Liver (tissue), 8 donors: ENCODE measurements at regions not wholly inside any gene's neighbourhood (a gene's known extent, or its start where the extent isn't known, plus 50 kb on each side); places are given as distances from the start of the nearest gene placed in this dataset.

Experiments
- DNase-seq: peaks from one replicate; pipeline ENCODE4 v3.0.0-alpha.2; 2017; ENCODE audit warnings: low spot score
- H3K27ac ChIP-seq, 2 donors: one replicate each; pipeline ENCODE4 v1.7.0; 2013; ENCODE audit warnings: inconsistent platforms in 2 of 2, low read length in 2 of 2, control low read depth in 1 of 2, low read depth in 1 of 2, mild to moderate bottlenecking in 1 of 2
- H3K27me3 ChIP-seq, 4 donors: one replicate each; pipeline versions ENCODE4 v1.6.1 to v1.7.0; 2013; ENCODE audit warnings: low read length in 3 of 4, inconsistent platforms in 1 of 4, mild to moderate bottlenecking in 1 of 4, moderate library complexity in 1 of 4; ENCODE audit not compliant: control insufficient read depth in 4 of 4, insufficient read depth in 4 of 4
- H3K36me3 ChIP-seq, 4 donors: one replicate each; pipeline versions ENCODE4 v1.6.1 to v1.7.0; 2013; ENCODE audit warnings: low read length in 3 of 4, mild to moderate bottlenecking in 3 of 4, low read depth in 1 of 4, moderate library complexity in 1 of 4; ENCODE audit not compliant: control insufficient read depth in 4 of 4, insufficient read depth in 3 of 4
- H3K4me1 ChIP-seq, 4 donors: one replicate each; pipeline versions ENCODE4 v1.6.1 to v1.7.0; 2013; ENCODE audit warnings: low read length in 3 of 4, mild to moderate bottlenecking in 3 of 4, moderate library complexity in 1 of 4; ENCODE audit not compliant: control insufficient read depth in 4 of 4, insufficient read depth in 4 of 4
- H3K4me3 ChIP-seq, 3 donors: one replicate each; pipeline versions ENCODE4 v1.6.1 to v1.7.0; 2013; ENCODE audit warnings: low read length in 3 of 3, control low read depth in 1 of 3, low read depth in 1 of 3, mild to moderate bottlenecking in 1 of 3
- H3K9ac ChIP-seq, 2 donors: one replicate each; pipeline ENCODE4 v1.7.0; 2013; ENCODE audit warnings: low read length in 2 of 2, mild to moderate bottlenecking in 2 of 2, moderate library complexity in 2 of 2, control low read depth in 1 of 2, low read depth in 1 of 2
- H3K9me3 ChIP-seq, 4 donors: one replicate each; pipeline versions ENCODE4 v1.6.1 to v1.7.0; 2013; ENCODE audit warnings: low read length in 3 of 4; ENCODE audit not compliant: control insufficient read depth in 4 of 4
- CTCF ChIP-seq: fragments of 150-350 bp; IDR thresholded peaks from 2 replicates; pipeline ENCODE4 v1.5.1; 2017; ENCODE audit warnings: improper control_type of control experiment, low read depth, low read length; ENCODE audit not compliant: missing input control
- EGR1 ChIP-seq, 2 donors: IDR thresholded peaks; 2 replicates each; pipeline ENCODE4 v1.6.1; 2016 to 2018; ENCODE audit warnings: antibody characterized with exemption in 2 of 2, low read depth in 2 of 2
- FOXA1 ChIP-seq: IDR thresholded peaks from 2 replicates; pipeline ENCODE4 v1.6.1; 2016; ENCODE audit warnings: antibody characterized with exemption
- FOXA2 ChIP-seq: IDR thresholded peaks from 2 replicates; pipeline ENCODE4 v1.6.1; 2016; ENCODE audit warnings: antibody characterized with exemption
- GABPA ChIP-seq, 2 donors: IDR thresholded peaks in 1 of 2; conservative IDR thresholded peaks in 1 of 2; 2 replicates each; pipeline ENCODE4 v1.6.1; 2016; ENCODE audit warnings: antibody characterized with exemption in 2 of 2, mild to moderate bottlenecking in 1 of 2, moderate library complexity in 1 of 2
- HNF4A ChIP-seq, 2 donors: conservative IDR thresholded peaks; 2 replicates each; pipeline ENCODE4 v1.6.1; 2016; ENCODE audit warnings: antibody characterized with exemption in 2 of 2, mild to moderate bottlenecking in 2 of 2
- HNF4G ChIP-seq: IDR thresholded peaks from 2 replicates; pipeline ENCODE4 v1.6.1; 2016; ENCODE audit warnings: antibody characterized with exemption
- JUND ChIP-seq, 2 donors: IDR thresholded peaks; 2 replicates each; pipeline ENCODE4 v1.6.1; 2016; ENCODE audit warnings: antibody characterized with exemption in 2 of 2
- NR2F2 ChIP-seq: IDR thresholded peaks from 2 replicates; pipeline ENCODE4 v1.6.1; 2016; ENCODE audit warnings: antibody characterized with exemption
- RAD21 ChIP-seq, 2 donors: IDR thresholded peaks; 2 replicates each; pipeline ENCODE4 v1.6.1; 2016; ENCODE audit warnings: antibody characterized with exemption in 2 of 2, mild to moderate bottlenecking in 2 of 2
- RXRA ChIP-seq, 2 donors: IDR thresholded peaks; 2 replicates each; pipeline ENCODE4 v1.6.1; 2017 to 2018; ENCODE audit warnings: antibody characterized with exemption in 2 of 2, mild to moderate bottlenecking in 1 of 2
- SP1 ChIP-seq: IDR thresholded peaks from 2 replicates; pipeline ENCODE4 v1.6.1; 2018; ENCODE audit warnings: antibody characterized with exemption, mild to moderate bottlenecking
- TAF1 ChIP-seq: conservative IDR thresholded peaks from 2 replicates; pipeline ENCODE4 v1.6.1; 2016; ENCODE audit warnings: antibody characterized with exemption, mild to moderate bottlenecking
- YY1 ChIP-seq: IDR thresholded peaks from 2 replicates; pipeline ENCODE4 v1.6.1; 2016; ENCODE audit warnings: antibody characterized with exemption, mild to moderate bottlenecking
- WGBS: extraction: QIAGEN DNeasy Blood & Tissue Kit; methylation state at CpG from one replicate; pipeline ENCODE4 v1.1.7; 2013; 5-methylcytosine and 5-hydroxymethylcytosine counted together
- TF ChIP-seq, protein P1 (sequence below): IDR thresholded peaks from 2 replicates; pipeline ENCODE4 v1.6.1; 2016; ENCODE audit warnings: antibody characterized with exemption, mild to moderate bottlenecking
- TF ChIP-seq, protein P2 (sequence below): IDR thresholded peaks from 2 replicates; pipeline ENCODE4 v1.6.1; 2016; ENCODE audit warnings: antibody characterized with exemption
- TF ChIP-seq, protein P3 (sequence below): IDR thresholded peaks from 2 replicates; pipeline ENCODE4 v1.6.1; 2016; ENCODE audit warnings: antibody characterized with exemption
- TF ChIP-seq, protein P4 (sequence below): IDR thresholded peaks from 2 replicates; pipeline ENCODE4 v1.6.1; 2016; ENCODE audit warnings: antibody characterized with exemption
- donor health status: healthy.
- donor health status: healthy.
- donor health status: healthy.
- donor health status: healthy.
- donor health status: healthy.

- TF ChIP-seq, protein P1, sequence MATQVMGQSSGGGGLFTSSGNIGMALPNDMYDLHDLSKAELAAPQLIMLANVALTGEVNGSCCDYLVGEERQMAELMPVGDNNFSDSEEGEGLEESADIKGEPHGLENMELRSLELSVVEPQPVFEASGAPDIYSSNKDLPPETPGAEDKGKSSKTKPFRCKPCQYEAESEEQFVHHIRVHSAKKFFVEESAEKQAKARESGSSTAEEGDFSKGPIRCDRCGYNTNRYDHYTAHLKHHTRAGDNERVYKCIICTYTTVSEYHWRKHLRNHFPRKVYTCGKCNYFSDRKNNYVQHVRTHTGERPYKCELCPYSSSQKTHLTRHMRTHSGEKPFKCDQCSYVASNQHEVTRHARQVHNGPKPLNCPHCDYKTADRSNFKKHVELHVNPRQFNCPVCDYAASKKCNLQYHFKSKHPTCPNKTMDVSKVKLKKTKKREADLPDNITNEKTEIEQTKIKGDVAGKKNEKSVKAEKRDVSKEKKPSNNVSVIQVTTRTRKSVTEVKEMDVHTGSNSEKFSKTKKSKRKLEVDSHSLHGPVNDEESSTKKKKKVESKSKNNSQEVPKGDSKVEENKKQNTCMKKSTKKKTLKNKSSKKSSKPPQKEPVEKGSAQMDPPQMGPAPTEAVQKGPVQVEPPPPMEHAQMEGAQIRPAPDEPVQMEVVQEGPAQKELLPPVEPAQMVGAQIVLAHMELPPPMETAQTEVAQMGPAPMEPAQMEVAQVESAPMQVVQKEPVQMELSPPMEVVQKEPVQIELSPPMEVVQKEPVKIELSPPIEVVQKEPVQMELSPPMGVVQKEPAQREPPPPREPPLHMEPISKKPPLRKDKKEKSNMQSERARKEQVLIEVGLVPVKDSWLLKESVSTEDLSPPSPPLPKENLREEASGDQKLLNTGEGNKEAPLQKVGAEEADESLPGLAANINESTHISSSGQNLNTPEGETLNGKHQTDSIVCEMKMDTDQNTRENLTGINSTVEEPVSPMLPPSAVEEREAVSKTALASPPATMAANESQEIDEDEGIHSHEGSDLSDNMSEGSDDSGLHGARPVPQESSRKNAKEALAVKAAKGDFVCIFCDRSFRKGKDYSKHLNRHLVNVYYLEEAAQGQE: no peak
- TF ChIP-seq NR2F2 (no peak), YY1 (no peak), JUND (IDR thresholded peaks at IDR 0.05) (no peak)
- TF ChIP-seq, protein P2, sequence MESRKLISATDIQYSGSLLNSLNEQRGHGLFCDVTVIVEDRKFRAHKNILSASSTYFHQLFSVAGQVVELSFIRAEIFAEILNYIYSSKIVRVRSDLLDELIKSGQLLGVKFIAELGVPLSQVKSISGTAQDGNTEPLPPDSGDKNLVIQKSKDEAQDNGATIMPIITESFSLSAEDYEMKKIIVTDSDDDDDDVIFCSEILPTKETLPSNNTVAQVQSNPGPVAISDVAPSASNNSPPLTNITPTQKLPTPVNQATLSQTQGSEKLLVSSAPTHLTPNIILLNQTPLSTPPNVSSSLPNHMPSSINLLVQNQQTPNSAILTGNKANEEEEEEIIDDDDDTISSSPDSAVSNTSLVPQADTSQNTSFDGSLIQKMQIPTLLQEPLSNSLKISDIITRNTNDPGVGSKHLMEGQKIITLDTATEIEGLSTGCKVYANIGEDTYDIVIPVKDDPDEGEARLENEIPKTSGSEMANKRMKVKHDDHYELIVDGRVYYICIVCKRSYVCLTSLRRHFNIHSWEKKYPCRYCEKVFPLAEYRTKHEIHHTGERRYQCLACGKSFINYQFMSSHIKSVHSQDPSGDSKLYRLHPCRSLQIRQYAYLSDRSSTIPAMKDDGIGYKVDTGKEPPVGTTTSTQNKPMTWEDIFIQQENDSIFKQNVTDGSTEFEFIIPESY: no peak
- Histone ChIP-seq H3K9ac (no peak overlapping the region), H3K27me3 (no peaks in the 10 kb centered on the region), H3K4me3 (no peak overlapping the region), H3K27ac (no peak overlapping the region), H3K9me3 (no peaks in the 10 kb centered on the region), H3K4me1 (no peaks in the 10 kb centered on the region), H3K36me3 (no peaks in the 10 kb centered on the region)
- 81% methylated on average over 4 of the region's 4 CpGs for WGBS
- no peak for DNase-seq
These were observed 70.2 kb upstream of the CDH6 start for GRCh38 chr5:31122998-31123951.

DNA sequence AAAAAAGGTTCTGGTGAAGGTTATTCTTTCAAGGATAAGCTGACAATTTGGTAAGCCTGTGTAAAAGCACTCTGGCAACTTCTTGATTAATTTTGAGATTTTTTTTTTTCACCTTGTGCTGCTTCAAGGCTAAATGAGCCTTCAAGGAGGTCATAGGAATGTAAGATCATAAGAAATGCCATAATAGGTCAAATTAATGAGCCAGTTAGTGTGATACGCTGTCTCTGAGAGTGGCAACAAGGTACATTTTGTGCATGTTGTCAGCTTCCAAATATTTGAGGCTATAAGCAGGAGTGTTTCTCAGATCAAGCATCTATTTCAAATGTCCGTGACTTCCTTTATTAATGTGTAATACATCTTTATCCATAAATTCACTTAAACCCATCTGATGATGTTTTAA lies 72.3 kb upstream of the CDH6 start:
- Histone ChIP-seq H3K4me3 (no peak overlapping the region), H3K4me1 (no peaks in the 10 kb centered on the region), H3K36me3 (no peaks in the 10 kb centered on the region), H3K27ac (no peak overlapping the region), H3K9ac (no peak overlapping the region), H3K27me3 (no peaks in the 10 kb centered on the region), H3K9me3 (no peaks in the 10 kb centered on the region)
- DNase-seq: no peak
- 87% methylated on average over 2 of the region's 2 CpGs for WGBS
- TF ChIP-seq EGR1 (IDR thresholded peaks at IDR 0.05; ENCODE audit: low read depth in 2 of 2) (no peak), TAF1 (no peak), RXRA (IDR thresholded peaks at IDR 0.05) (no peak), HNF4G (no peak), YY1 (no peak), SP1 (no peak), JUND (IDR thresholded peaks at IDR 0.05) (no peak), FOXA1 (no peak), CTCF (no peak), GABPA (IDR thresholded peaks at IDR 0.05 in 1 of 2, conservative IDR thresholded peaks at IDR 0.05 in 1 of 2) (no peak), RAD21 (IDR thresholded peaks at IDR 0.05) (no peak), FOXA2 (no peak), NR2F2 (no peak), HNF4A (conservative IDR thresholded peaks at IDR 0.05) (no peak)
- TF ChIP-seq, protein P3, sequence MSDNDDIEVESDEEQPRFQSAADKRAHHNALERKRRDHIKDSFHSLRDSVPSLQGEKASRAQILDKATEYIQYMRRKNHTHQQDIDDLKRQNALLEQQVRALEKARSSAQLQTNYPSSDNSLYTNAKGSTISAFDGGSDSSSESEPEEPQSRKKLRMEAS: no peak
- TF ChIP-seq, protein P1: no peak
- TF ChIP-seq, protein P4, sequence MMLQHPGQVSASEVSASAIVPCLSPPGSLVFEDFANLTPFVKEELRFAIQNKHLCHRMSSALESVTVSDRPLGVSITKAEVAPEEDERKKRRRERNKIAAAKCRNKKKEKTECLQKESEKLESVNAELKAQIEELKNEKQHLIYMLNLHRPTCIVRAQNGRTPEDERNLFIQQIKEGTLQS: no peak
